IPS-18c (cell line): ENCODE measurements at regions not wholly inside any gene's neighbourhood (a gene's known extent, or its start where the extent isn't known, plus 50 kb on each side); places are given as distances from the start of the nearest gene placed in this dataset.
"Not testable (repeated sequence)": the region's sequence is repeated elsewhere in the genome, so short reads cannot be mapped to it uniquely, and the experiment has no call there.

Experiments
- H3K4me3 ChIP-seq: 2 replicates; pipeline ENCODE4 v1.7.0; 2013; ENCODE audit warnings: low read depth, mild to moderate bottlenecking, low read length, moderate library complexity; ENCODE audit not compliant: insufficient read depth
- H3K9me3 ChIP-seq: one replicate; pipeline ENCODE4 v1.6.1; 2013; ENCODE audit warnings: mild to moderate bottlenecking, low read length, moderate library complexity; ENCODE audit not compliant: control insufficient read depth, insufficient read depth

- Histone ChIP-seq H3K9me3 (no peaks in the 10 kb centered on the region), H3K4me3 (no peak overlapping the region)
These were observed 237.7 kb downstream of the IRS1 start for GRCh38 chr2:226561962-226562361.

DNA sequence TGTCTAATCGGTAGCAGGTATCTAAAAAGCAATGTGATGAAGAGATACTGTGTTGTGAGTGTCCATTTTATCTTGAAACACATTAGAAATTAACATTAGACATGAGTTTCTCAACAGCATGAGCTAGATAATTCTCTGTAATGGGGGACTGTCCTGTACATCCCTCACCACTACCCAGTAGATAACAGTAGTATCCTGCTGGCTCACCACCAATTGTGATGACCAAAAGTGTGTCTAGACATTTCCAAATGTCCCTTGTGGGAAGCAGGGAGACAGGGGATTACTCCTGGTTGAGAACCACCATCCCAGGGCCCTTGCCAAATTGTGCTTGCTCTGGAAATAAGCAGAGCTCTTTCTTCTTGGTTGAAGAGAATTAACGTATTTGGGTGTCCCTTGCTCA, 239.3 kb downstream of the IRS1 start:
- Histone ChIP-seq H3K4me3 (no peak overlapping the region), H3K9me3 (no peaks in the 10 kb centered on the region)

DNA sequence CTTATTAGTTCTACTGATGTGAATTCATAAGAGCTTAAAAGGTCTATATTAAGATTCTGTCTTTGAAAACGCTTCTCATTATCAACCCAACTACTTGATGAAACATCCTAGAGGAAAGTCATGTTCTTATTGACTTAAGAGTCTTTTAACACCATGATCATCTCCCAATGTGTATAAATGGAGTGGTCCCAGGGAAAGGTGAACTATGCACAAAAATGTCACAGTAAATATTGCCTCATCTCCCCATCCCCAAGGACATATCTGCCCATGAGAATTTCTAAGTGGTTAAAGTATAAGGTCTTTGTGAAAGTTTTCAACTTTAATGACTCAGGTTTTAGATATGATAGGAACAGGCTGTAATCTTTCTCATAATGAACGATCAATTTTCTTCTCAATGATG, 240.1 kb downstream of the IRS1 start:
- Histone ChIP-seq H3K4me3 (no peak overlapping the region), H3K9me3 (no peaks in the 10 kb centered on the region)

DNA sequence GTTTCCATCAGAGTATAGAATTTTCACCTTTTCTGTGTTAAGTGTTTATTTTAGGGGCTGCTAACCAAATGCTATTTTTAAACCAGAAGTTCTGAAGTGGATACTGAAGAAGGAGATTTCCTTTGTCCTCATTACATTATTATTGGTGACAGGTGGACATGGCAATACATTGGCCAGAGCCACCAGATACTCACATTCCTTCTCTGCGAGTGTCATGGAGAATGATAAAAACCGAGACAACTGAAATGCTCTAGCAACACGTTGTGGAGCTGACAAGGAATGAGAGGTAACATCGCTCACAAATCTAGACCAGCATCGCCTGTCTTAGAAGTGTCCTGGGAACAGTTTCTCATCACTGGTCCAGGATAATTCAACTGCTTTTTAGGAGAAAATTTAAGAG, 241.2 kb downstream of the IRS1 start:
- Histone ChIP-seq H3K4me3 (no peak overlapping the region), H3K9me3 (no peaks in the 10 kb centered on the region)

GRCh38 chr2:226556050-226556449, 243.6 kb downstream of the IRS1 start:
- no peak overlapping the region for H3K4me3 ChIP-seq
- no peaks in the 10 kb centered on the region for H3K9me3 ChIP-seq

DNA sequence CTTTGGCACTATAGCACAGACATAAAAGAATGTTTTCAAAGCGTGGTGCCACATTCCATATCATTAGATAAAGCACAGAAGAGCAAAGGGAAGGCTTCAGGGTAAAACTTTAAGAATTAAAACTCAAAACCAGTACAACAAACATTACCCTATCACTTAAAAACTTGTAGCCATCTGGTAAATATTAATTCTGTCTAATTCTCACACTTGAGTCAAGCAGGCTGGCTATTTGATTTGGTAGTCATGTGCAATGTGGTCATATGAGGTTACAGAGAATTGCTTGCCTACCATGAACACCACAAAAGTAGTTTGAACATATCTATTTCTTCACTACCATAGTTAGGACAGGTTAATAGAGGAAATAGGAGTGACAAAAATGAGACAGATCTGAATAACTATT, 244.9 kb downstream of the IRS1 start:
- no peak overlapping the region for H3K4me3 ChIP-seq

DNA sequence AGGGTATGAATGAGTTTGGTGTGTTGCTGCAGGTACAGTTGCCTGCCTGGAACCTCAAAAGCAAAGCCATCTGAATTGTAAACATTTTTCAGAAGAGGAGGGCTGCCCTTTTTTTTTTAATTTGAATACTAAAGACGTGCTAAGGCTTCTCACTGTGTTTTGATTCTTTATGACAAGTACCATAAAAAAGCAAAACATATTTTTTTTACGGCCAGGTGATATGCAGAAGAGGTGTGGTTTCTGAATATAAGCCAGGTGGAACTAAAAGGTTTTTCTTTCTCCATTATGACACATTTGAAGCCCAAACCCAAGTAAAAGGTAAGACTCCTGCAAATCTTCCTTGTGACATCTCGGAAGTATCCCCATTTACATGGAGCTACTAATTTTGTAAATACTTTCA, 246.3 kb downstream of the IRS1 start:
- no peak overlapping the region for H3K4me3 ChIP-seq
- H3K9me3 ChIP-seq: no peaks in the 10 kb centered on the region

More for the DNA sequence above, 244.9 kb downstream of the IRS1 start:
- H3K9me3 ChIP-seq: no peaks in the 10 kb centered on the region

DNA sequence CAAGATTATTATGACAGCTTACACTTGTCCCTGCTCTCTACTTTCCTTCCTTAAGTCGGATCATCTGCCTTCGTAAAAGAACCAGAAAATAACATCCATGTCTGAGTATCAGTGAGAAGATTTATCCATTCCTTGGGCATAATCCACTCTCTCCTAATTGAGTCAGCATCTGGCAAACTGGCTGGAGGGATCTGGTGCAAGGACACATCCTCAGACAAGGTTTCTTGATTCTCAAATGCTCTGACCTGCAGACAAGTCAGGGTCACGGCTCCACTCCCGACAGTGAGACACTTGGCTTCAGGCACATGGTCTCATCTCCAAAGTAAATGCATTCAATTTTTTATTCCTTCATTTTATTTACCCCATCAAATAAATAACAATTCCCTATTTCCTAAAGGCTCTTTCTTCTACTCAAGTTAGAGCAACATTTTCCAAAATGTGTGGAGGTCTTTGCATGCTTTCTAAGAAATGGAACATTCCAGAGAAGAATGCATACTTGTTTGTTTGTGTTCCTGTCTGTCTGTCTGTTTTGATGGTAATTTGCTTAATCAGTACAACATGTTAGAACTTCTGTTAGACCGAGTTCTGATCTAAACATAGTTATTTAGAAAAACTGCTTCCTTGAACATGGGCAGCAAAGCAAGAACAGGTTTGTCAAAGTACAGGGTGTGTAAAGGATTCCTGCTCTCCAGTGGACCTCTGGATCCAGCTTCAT, 246.9 kb downstream of the IRS1 start:
- no peak overlapping the region for H3K4me3 ChIP-seq

GRCh38 chr2:226551522-226552250, 247.9 kb downstream of the IRS1 start:
- Histone ChIP-seq H3K4me3 (no peak overlapping the region), H3K9me3 (no peaks in the 10 kb centered on the region)

More for the DNA sequence above, 246.9 kb downstream of the IRS1 start:
- H3K9me3 ChIP-seq: no peaks in the 10 kb centered on the region

DNA sequence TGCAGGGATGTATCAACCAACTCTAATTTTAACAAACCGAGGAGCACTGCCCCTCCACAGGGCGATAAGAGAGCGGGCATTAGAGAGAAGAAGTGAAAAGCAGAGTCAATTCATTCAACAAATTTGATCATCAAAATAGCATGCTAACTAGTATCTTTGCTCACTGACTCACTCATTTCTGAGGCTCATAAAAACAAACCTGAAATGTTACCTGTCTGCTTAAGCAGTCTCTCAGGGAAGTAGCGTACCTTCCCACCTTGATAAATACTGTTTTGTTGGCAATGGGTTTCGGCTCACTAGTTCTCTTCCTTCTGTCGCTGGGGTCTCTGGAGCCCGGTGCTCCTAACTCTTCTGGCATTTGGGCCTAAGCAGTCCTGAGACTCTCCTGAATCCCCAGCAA, 248.8 kb downstream of the IRS1 start:
- Histone ChIP-seq H3K4me3 (no peak overlapping the region), H3K9me3 (no peaks in the 10 kb centered on the region)

GRCh38 chr2:226548732-226549131, 250.9 kb downstream of the IRS1 start:
- no peak overlapping the region for H3K4me3 ChIP-seq
- H3K9me3 ChIP-seq: no peaks in the 10 kb centered on the region

DNA sequence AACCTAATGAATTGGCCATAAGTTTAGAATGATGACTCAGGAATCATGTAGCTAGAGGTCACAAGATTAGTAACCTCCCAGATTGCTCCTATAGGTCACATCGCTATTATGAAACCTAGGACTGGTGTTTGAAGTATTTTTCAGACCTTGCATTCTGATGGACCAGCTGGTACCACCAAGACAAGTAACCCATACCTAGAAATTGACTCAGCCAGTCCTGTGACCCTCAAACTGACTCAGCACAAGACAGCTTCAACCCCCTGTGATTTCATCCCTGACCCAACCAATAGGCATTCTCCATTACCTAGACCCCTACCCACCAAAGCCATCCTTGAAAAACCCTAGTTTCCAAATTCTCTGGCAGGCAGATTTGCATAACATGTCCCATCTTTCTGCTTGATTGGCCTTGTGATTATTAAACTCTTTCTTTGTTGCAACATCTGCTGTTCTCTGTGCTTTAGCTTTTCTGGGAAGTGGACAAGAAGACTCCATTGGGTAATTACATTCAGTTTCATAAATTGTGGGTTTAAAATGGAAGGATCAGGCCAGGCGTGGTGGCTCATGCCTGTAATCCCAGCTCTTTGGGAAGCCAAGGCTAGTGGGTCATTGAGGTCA, 254.9 kb downstream of the IRS1 start:
- H3K4me3 ChIP-seq: no peak overlapping the region
- H3K9me3 ChIP-seq: no peaks in the 10 kb centered on the region

DNA sequence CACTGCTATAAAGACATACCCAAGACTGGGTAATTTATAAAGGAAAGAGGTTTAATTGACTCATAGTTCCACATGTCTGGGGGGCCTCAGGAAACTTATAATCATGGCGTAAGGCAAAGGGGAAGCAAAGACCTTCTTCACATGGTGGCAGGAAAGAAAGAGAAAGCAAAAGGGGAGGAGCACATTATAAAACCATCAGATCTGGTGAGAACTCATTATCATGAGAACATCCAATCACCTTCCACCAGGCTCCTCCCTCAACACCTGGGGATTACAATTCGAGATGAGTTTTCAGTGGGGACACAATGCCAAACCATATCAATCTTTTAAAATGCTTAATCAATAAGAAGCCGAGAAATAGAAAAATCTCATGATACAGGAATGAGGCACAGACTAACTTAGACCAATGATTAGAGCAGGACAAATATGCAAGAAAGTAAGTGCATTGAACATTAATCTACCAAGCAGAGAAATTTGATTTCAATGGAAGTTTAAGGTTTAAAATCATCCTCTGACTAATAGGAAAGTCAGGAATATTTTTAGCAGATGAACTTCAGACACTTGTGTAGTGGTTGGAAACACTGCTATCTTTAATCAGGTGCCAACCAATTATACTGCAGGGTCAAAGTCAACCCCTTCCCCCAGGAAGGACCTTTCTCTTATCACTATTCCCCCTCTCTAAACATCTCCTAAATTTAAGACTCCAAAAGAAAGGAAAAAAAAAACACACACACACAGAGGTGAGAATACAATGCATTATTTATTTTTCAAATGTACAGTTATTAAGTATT, 259.2 kb downstream of the IRS1 start:
- no peak overlapping the region for H3K4me3 ChIP-seq

DNA sequence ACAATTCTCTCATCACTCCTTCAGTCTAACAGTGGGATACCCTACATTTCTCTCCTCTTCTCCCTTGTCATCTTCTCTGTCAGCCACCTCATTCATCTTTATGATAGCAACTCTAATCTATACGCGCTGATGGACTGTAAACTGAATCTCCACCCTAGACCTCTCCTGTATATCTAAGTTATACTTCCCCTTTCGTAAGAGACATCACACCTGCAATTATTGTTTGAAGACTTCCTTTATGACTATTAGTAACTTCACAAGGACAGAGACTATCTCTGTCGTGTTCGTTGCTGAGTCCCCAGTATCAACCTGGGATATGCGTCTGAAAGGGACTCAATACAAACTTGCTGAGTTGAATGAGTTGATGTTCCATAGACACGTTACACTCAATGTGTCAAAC, 263.2 kb downstream of the IRS1 start:
- H3K9me3 ChIP-seq: no peaks in the 10 kb centered on the region
- H3K4me3 ChIP-seq: no peak overlapping the region

More for the DNA sequence above, 259.2 kb downstream of the IRS1 start:
- H3K9me3 ChIP-seq: no peaks in the 10 kb centered on the region

- H3K9me3 ChIP-seq: not testable (repeated sequence)
These were observed 266.6 kb downstream of the IRS1 start for GRCh38 chr2:226532976-226533375.

DNA sequence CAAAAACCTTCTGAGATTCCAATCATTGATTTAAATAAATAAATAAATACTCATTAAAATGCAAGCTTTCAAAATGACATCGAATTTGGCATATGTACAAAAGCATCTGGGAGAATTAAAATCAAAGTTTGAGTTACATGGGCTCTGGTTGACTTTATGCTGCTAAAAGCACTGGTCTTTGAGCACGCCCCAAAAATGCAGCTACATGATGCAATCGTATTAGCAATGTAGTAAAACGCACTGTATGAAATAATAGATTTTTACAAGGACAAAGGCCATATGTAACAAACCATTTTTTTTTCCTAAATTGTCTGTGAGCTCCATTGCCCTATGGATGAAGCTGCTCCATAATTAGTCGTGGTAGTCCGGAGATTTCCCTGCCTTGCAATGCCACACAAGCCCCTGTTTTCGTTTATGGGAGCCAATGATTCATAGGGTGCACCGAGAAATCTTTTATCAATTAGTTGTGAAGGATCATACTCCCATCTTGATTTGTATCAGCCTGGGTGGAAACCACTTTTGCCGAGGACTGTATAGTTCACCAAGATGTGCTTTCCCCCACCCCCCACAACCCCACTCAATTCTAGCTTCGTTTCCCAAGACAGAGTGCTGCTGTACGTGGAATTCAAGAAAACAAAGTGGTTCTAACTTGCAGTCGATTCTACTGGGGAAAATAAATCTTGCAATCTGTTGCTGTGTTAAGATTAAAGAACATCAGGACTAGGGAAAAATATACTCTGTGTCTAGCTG, 268.4 kb downstream of the IRS1 start:
- no peaks in the 10 kb centered on the region for H3K9me3 ChIP-seq
- H3K4me3 ChIP-seq: no peak overlapping the region

More at GRCh38 chr2:226532976-226533375, 266.6 kb downstream of the IRS1 start:
- H3K4me3 ChIP-seq: not testable (repeated sequence)

- no peaks in the 10 kb centered on the region for H3K9me3 ChIP-seq
- H3K4me3 ChIP-seq: no peak overlapping the region
These were observed 270.1 kb downstream of the IRS1 start for GRCh38 chr2:226529556-226529955.
